Activated CD4-positive, alpha-beta memory T cell treated with anti-CD3 and anti-CD28 coated beads for 36 hours (primary cell): ENCODE measurements at regions not wholly inside any gene's neighbourhood (a gene's known extent, or its start where the extent isn't known, plus 50 kb on each side); places are given as distances from the start of the nearest gene placed in this dataset.

ENCODE experiments used
- CTCF ChIA-PET: fragments of 350-600 bp; sonication (Branson Sonifier 250); formaldehyde crosslinking; loops from one replicate; lab custom pipeline; 2021; ENCODE audit warnings: antibody characterized with exemption, inconsistent platforms; lab: Charles Lee
- POLR2A ChIA-PET: fragments of 350-600 bp; sonication (Branson Sonifier 250); formaldehyde crosslinking; loops from one replicate; lab custom pipeline; 2021; ENCODE audit warnings: antibody characterized with exemption; lab: Charles Lee
- DNase-seq: peaks from one replicate; pipeline ENCODE4 v3.0.0-alpha.2; 2020
- H3K27ac Mint-ChIP-seq: one replicate; pipeline ENCODE4 v1.8.0; 2021; ENCODE audit warnings: mixed read lengths
- H3K27me3 Mint-ChIP-seq: one replicate; pipeline ENCODE4 v1.8.0; 2021; ENCODE audit warnings: mixed read lengths
- H3K36me3 Mint-ChIP-seq: one replicate; pipeline ENCODE4 v1.8.0; 2021; ENCODE audit warnings: mixed read lengths
- H3K4me1 Mint-ChIP-seq: one replicate; pipeline ENCODE4 v1.8.0; 2021; ENCODE audit warnings: low read depth, mixed read lengths
- H3K4me3 Mint-ChIP-seq: one replicate; pipeline ENCODE4 v1.8.0; 2021; ENCODE audit warnings: mild to moderate bottlenecking, mixed read lengths
- H3K9me3 Mint-ChIP-seq: one replicate; pipeline ENCODE4 v1.8.0; 2021; ENCODE audit warnings: mixed read lengths
- intact Hi-C: fragments of 100-400 bp; cut with micrococcal nuclease; formaldehyde crosslinking; loops from one replicate; pipeline ENCODE4 v1.15.1; 2023

DNA sequence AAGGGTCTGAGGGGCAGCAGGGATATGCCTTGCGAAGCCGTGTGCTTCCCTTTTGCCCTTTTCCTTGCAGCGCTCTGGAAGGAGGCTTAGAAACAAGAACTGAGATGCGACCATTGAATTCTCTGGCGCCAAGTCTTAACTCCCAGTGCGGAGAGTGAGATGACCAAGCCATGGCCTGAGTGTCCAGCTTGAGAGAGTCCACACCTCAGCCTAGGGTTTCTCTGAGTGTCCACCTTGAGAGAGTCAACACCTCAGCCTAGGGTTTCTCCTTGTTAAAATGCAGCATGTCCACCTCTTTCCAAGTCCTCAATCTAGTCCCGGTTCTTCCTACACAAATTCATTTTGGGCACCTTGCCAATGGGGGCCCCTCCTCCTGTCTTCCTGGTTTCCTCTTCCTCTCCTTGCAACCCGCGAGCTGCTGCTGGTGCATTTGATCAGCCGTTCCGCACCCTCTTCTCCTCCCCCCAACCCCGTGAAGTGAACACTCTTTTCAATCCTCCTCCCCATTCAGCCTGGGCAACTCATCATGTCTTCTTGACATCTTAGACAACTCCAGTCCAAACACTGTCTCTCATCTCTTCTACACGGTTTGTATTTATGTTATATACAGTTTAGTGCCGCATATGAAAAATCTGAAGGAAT, 178.2 kb upstream of the PITRM1 start:
- Mint-ChIP-seq H3K4me1 (peaks cover 6% of the 10 kb centered on the region), H3K27ac (no peak overlapping the region), H3K27me3 (peaks cover 20% of the 10 kb centered on the region), H3K4me3 (no peak overlapping the region), H3K36me3 (no peaks in the 10 kb centered on the region), H3K9me3 (no peaks in the 10 kb centered on the region)
- POLR2A ChIA-PET, result no interaction called here
- DNase-seq, result no peak
- CTCF ChIA-PET, result interaction anchor here (1.2 kb wide), 1 partner anchor 34 kb away, joined by 3 read pairs; no protein-coding TSS in a partner anchor
- intact Hi-C loops, result no loop called here

DNA sequence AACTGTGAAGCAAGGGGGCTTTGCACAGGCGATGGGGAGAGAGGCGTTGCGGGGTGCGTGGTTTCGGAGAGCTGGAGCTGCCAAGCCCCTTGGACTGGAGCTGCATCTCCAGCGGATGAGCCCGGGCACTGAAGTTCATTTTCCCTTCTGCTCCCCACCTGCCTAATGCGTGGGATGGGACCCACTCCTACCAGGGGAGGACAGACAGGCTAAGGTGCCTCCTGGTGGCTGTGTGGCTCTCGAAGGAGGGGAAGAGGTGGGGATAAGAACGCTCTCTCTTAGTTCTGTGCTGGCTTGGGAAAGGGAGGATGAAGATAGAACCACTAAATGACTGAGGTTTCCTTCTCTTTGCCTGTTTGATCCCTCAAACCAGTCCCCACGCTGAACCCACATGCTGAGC, 177.6 kb upstream of the PITRM1 start:
- Mint-ChIP-seq H3K36me3 (no peaks in the 10 kb centered on the region), H3K4me3 (no peak overlapping the region), H3K27me3 (peaks cover 26% of the 10 kb centered on the region), H3K4me1 (peaks cover 6% of the 10 kb centered on the region), H3K27ac (no peak overlapping the region), H3K9me3 (no peaks in the 10 kb centered on the region)
- ChIA-PET POLR2A (no interaction called here), CTCF (no interaction called here)
- intact Hi-C loops, result no loop called here
- DNase-seq, result no peak

DNA sequence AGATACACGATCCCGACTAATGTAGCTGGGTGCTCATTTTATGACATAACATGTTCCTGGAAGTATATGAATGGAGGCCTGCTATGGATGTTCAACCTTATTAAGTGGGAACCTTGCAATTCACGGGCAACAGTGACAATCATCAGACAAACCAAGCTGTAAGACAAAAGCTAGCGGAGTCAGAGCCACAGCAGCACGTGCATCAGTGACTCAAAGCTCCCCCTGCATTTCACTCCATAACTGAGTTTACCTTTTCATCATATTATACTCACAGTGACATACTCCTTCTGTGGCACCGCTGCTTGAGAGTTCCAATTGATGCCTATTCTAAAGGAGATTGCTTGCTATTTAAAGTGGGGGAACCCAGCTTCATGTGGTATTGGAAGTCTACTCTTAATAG, 176.0 kb upstream of the PITRM1 start:
- H3K4me3 Mint-ChIP-seq, result no peak overlapping the region
- H3K36me3 Mint-ChIP-seq, result no peaks in the 10 kb centered on the region
- ChIA-PET POLR2A (no interaction called here), CTCF (interaction anchor here (1.0 kb wide), 1 partner anchor 109 kb away, joined by 3 read pairs; no protein-coding TSS in a partner anchor)
- peaks cover 27% of the 10 kb centered on the region for H3K27me3 Mint-ChIP-seq
- intact Hi-C loops, result no loop called here
- no peak for DNase-seq
- H3K27ac Mint-ChIP-seq, result no peak overlapping the region
- H3K4me1 Mint-ChIP-seq, result peaks cover 6% of the 10 kb centered on the region
- no peaks in the 10 kb centered on the region for H3K9me3 Mint-ChIP-seq

GRCh38 chr10:3347413-3348182, 175.0 kb upstream of the PITRM1 start:
- Mint-ChIP-seq H3K4me1 (peaks cover 6% of the 10 kb centered on the region), H3K27me3 (peaks cover 23% of the 10 kb centered on the region), H3K36me3 (no peaks in the 10 kb centered on the region), H3K4me3 (no peak overlapping the region), H3K9me3 (no peaks in the 10 kb centered on the region), H3K27ac (no peak overlapping the region)
- DNase-seq, result no peak
- intact Hi-C loops, result no loop called here
- ChIA-PET CTCF (interaction anchor here (1.0 kb wide), 1 partner anchor 108 kb away, joined by 3 read pairs; no protein-coding TSS in a partner anchor), POLR2A (no interaction called here)

DNA sequence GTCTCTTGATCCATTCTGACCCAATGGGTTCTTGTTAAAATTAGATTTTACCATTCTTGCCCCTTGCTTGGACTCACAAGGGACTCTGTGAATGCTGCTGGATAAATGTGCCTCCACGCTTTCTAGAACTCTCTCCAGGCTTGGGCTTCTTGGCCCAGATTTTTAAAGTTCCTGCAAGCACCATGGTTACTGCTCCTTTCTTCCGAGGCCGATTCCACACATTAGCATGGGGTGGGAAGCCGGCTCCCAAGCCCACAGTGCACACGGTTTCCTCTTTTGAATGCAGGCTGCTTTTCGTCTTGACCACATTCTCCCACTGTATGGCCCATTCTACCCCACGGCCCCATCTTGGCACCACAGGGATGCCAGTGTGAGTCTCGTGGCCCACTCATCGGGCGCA, 174.3 kb upstream of the PITRM1 start:
- H3K9me3 Mint-ChIP-seq, result no peaks in the 10 kb centered on the region
- H3K4me1 Mint-ChIP-seq, result peaks cover 6% of the 10 kb centered on the region
- ChIA-PET POLR2A (no interaction called here), CTCF (no interaction called here)
- no peak overlapping the region for H3K27ac Mint-ChIP-seq
- H3K36me3 Mint-ChIP-seq, result no peaks in the 10 kb centered on the region
- peaks cover 23% of the 10 kb centered on the region for H3K27me3 Mint-ChIP-seq
- H3K4me3 Mint-ChIP-seq, result no peak overlapping the region
- intact Hi-C loops, result no loop called here
- DNase-seq, result no peak

DNA sequence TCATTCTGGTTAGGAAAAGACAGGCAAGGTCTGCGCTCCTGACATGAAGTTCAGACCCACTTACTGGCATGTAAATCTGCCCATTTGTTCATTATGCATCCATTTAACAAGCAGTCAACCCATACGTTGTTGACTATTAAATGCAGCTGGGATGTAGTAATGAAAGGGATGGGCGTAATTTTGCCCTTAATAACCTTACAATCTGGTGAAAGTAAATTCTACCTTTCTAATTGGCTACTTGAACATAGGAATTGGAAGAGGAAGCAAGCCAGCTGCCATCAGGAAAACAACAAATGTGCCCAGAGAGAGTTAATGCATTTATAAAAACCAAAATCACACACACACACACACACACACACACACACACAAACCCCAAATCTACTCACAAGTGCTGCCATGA, 170.2 kb upstream of the PITRM1 start:
- no peak for DNase-seq
- intact Hi-C loops, result no loop called here
- Mint-ChIP-seq H3K27ac (no peak overlapping the region), H3K4me1 (no peaks in the 10 kb centered on the region), H3K9me3 (no peaks in the 10 kb centered on the region), H3K27me3 (peaks cover 14% of the 10 kb centered on the region), H3K4me3 (no peak overlapping the region), H3K36me3 (no peaks in the 10 kb centered on the region)
- ChIA-PET CTCF (no interaction called here), POLR2A (no interaction called here)

GRCh38 chr10:3340127-3340730, 167.6 kb upstream of the PITRM1 start:
- CTCF ChIA-PET, result no interaction called here
- no peaks in the 10 kb centered on the region for H3K4me1 Mint-ChIP-seq

DNA sequence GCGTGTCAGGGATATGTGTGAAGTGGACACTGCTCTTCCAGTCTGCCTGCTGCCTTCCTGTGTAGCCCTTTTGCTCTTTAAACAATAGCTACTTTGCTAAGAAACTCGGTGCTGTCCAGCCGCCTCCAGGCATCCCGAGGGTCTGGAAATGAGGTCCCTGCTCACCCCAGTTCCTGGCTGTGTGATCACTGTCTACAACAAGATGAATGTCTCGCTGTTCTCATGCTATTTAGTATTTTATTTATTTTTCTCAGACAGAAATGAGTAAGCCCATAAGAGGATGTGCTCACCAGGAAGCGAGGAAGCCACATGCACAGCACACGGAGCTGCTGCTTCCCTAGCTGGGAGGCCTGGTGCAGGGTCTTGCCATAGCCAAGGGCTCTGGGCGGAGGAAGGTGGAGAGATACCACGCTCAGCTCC, 167.0 kb upstream of the PITRM1 start:
- intact Hi-C loops, result no loop called here
- no peak overlapping the region for H3K4me3 Mint-ChIP-seq
- H3K36me3 Mint-ChIP-seq, result no peaks in the 10 kb centered on the region
- POLR2A ChIA-PET, result no interaction called here
- H3K4me1 Mint-ChIP-seq, result no peaks in the 10 kb centered on the region
- peaks cover 3% of the 10 kb centered on the region for H3K27me3 Mint-ChIP-seq
- H3K9me3 Mint-ChIP-seq, result no peaks in the 10 kb centered on the region
- no peak for DNase-seq
- CTCF ChIA-PET, result no interaction called here
- no peak overlapping the region for H3K27ac Mint-ChIP-seq

More at GRCh38 chr10:3340127-3340730, 167.6 kb upstream of the PITRM1 start:
- intact Hi-C loops, result no loop called here
- H3K27me3 Mint-ChIP-seq, result peaks cover 6% of the 10 kb centered on the region
- POLR2A ChIA-PET, result no interaction called here
- H3K27ac Mint-ChIP-seq, result no peak overlapping the region
- no peak for DNase-seq
- H3K4me3 Mint-ChIP-seq, result no peak overlapping the region
- no peaks in the 10 kb centered on the region for H3K9me3 Mint-ChIP-seq
- H3K36me3 Mint-ChIP-seq, result no peaks in the 10 kb centered on the region

DNA sequence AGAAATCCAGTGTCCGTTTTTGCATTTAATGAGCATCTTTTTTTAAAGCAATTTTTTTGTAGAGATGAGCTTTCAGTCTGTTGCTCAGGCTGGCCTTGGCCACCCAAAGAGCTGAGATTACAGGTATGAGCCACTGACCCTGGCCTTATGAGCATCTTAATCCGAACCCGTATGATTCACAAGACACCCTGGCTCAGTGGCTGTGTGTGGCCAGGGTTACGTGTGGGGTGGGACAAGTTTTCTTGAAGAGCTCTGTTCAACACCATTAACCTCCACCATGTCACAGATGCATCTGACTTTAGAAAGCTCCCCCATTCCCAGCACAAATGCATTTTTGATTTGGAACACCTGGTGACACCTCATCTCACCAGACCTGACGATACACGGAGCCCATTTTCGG, 166.5 kb upstream of the PITRM1 start:
- H3K9me3 Mint-ChIP-seq, result no peaks in the 10 kb centered on the region
- no peak overlapping the region for H3K4me3 Mint-ChIP-seq
- peaks cover 3% of the 10 kb centered on the region for H3K27me3 Mint-ChIP-seq
- POLR2A ChIA-PET, result no interaction called here
- no peak for DNase-seq
- H3K27ac Mint-ChIP-seq, result no peak overlapping the region
- H3K4me1 Mint-ChIP-seq, result no peaks in the 10 kb centered on the region
- intact Hi-C loops, result no loop called here
- no peaks in the 10 kb centered on the region for H3K36me3 Mint-ChIP-seq
- CTCF ChIA-PET, result no interaction called here

DNA sequence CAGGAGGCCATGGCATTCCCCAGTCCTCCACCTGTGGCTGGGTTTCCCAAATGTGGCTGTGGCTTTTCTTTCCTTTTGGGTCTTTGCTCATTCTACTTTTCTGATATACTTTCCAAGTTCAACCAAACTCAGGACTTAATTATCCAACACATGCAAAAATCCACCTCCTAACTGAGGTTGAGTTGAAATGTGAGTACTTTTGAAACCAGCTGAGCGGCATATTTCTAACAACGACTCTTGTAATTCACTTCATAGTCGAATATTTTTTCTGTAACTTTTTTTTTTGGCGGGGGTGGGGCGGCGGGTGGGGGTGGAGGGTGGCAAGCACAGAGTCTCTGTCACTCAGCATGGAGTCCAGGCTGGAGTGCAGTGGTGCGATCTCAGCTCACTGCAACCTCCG, 165.2 kb upstream of the PITRM1 start:
- POLR2A ChIA-PET, result no interaction called here
- CTCF ChIA-PET, result no interaction called here
- intact Hi-C loops, result no loop called here
- no peak overlapping the region for H3K27ac Mint-ChIP-seq
- H3K4me1 Mint-ChIP-seq, result no peaks in the 10 kb centered on the region
- H3K27me3 Mint-ChIP-seq, result peaks cover 10% of the 10 kb centered on the region
- H3K9me3 Mint-ChIP-seq, result no peaks in the 10 kb centered on the region
- no peak overlapping the region for H3K4me3 Mint-ChIP-seq
- H3K36me3 Mint-ChIP-seq, result no peaks in the 10 kb centered on the region
- DNase-seq, result no peak

DNA sequence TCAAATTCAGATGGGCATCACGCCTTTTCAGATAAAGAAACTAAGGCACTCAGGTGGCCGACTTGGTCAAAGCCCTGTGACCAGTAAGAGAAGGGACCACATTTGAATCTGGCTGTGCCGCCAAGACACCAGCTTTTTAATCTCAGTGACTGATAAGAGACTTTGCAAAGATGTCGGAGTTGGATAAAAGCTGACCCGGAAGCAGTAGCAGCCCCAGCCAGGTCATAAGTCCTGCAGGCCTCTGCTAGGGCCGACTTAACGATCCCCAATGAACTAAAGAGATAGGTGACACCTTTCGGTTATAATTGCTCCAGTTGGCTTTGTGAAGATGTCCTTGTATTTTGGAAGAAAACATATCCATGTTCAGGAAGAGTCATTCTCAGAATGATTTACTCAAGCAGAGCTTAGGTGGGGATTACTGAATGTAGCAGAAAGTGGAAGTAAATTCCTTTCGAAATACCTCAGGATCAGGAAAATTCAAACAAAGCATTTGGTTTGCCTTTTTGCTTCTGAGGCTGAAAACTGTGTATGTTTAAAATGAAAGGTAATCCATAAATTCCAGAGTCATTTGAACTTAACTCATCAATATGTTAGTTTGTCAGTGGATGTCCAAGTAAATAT, 164.2 kb upstream of the PITRM1 start:
- peaks cover 13% of the 10 kb centered on the region for H3K27me3 Mint-ChIP-seq
- H3K27ac Mint-ChIP-seq, result no peak overlapping the region
- intact Hi-C loops, result no loop called here
- H3K9me3 Mint-ChIP-seq, result no peaks in the 10 kb centered on the region
- H3K36me3 Mint-ChIP-seq, result no peaks in the 10 kb centered on the region
- CTCF ChIA-PET, result no interaction called here
- H3K4me1 Mint-ChIP-seq, result no peaks in the 10 kb centered on the region
- POLR2A ChIA-PET, result no interaction called here
- no peak for DNase-seq
- H3K4me3 Mint-ChIP-seq, result no peak overlapping the region

- peaks cover 11% of the 10 kb centered on the region for H3K27me3 Mint-ChIP-seq
These were observed 160.8 kb upstream of the PITRM1 start for GRCh38 chr10:3333426-3333825.

More at GRCh38 chr10:3333426-3333825, 160.8 kb upstream of the PITRM1 start:
- H3K27ac Mint-ChIP-seq, result no peak overlapping the region
- H3K36me3 Mint-ChIP-seq, result no peaks in the 10 kb centered on the region
- H3K4me3 Mint-ChIP-seq, result no peak overlapping the region
- intact Hi-C loops, result no loop called here
- no peaks in the 10 kb centered on the region for H3K9me3 Mint-ChIP-seq
- no peaks in the 10 kb centered on the region for H3K4me1 Mint-ChIP-seq
- DNase-seq, result no peak
- ChIA-PET POLR2A (no interaction called here), CTCF (no interaction called here)
